ENCODE measurements at regions not wholly inside any gene's neighbourhood (a gene's known extent, or its start where the extent isn't known, plus 50 kb on each side); places are given as distances from the start of the nearest gene placed in this dataset.

GRCh38 chr15:98480844-98481243 is 167.5 kb upstream of the IGF1R start:
- intact Hi-C loops (cut with micrococcal nuclease), result no loop called here
- no peak for TF ChIP-seq CTCF (IDR thresholded peaks at IDR 0.05; ENCODE audit: unreplicated experiment)
- Mint-ChIP-seq H3K36me3 (ENCODE audit: insufficient read depth, unreplicated experiment) (no peaks in the 10 kb centered on the region), H3K27me3 (ENCODE audit: insufficient read depth, unreplicated experiment) (no peaks in the 10 kb centered on the region), H3K27ac (ENCODE audit: low read depth, unreplicated experiment) (no peak overlapping the region), H3K4me1 (ENCODE audit: insufficient read depth, unreplicated experiment) (no peaks in the 10 kb centered on the region), H3K9me3 (ENCODE audit: unreplicated experiment) (peaks cover 19% of the 10 kb centered on the region), H3K4me3 (ENCODE audit: unreplicated experiment) (no peak overlapping the region)
- no peak for DNase-seq (ENCODE audit: unreplicated experiment)
- no TSS peak for BruUV-seq (replicated peaks)
- ChIA-PET CTCF (no interaction called here), POLR2A (interaction anchor here (0.7 kb wide), 1 partner anchor 25 kb away, joined by 3 read pairs; no protein-coding TSS in a partner anchor)

- ChIA-PET CTCF (interaction anchor here (1.0 kb wide), 1 partner anchor 42 kb away, joined by 6 read pairs; no protein-coding TSS in a partner anchor), POLR2A (no interaction called here)
- no peak for DNase-seq (ENCODE audit: unreplicated experiment)
- TF ChIP-seq CTCF (IDR thresholded peaks at IDR 0.05; ENCODE audit: unreplicated experiment), result no peak
- H3K4me3 Mint-ChIP-seq (ENCODE audit: unreplicated experiment), result no peak overlapping the region
- BruUV-seq (replicated peaks), result no TSS peak
- no peak overlapping the region for H3K27ac Mint-ChIP-seq (ENCODE audit: low read depth, unreplicated experiment)
- H3K9me3 Mint-ChIP-seq (ENCODE audit: unreplicated experiment), result peaks cover 4% of the 10 kb centered on the region
- no peaks in the 10 kb centered on the region for H3K27me3 Mint-ChIP-seq (ENCODE audit: insufficient read depth, unreplicated experiment)
- intact Hi-C loops (cut with micrococcal nuclease), result no loop called here
- H3K36me3 Mint-ChIP-seq (ENCODE audit: insufficient read depth, unreplicated experiment), result no peaks in the 10 kb centered on the region
- H3K4me1 Mint-ChIP-seq (ENCODE audit: insufficient read depth, unreplicated experiment), result no peaks in the 10 kb centered on the region
Measured at GRCh38 chr15:98483575-98484130, 164.7 kb upstream of the IGF1R start.

- H3K4me1 Mint-ChIP-seq (ENCODE audit: insufficient read depth, unreplicated experiment), result no peaks in the 10 kb centered on the region
- no peak overlapping the region for H3K27ac Mint-ChIP-seq (ENCODE audit: low read depth, unreplicated experiment)
- H3K36me3 Mint-ChIP-seq (ENCODE audit: insufficient read depth, unreplicated experiment), result no peaks in the 10 kb centered on the region
- CTCF ChIA-PET, result no interaction called here
- peaks cover 4% of the 10 kb centered on the region for H3K9me3 Mint-ChIP-seq (ENCODE audit: unreplicated experiment)
- intact Hi-C loops (cut with micrococcal nuclease), result no loop called here
- no peak overlapping the region for H3K4me3 Mint-ChIP-seq (ENCODE audit: unreplicated experiment)
- no peak for TF ChIP-seq CTCF (IDR thresholded peaks at IDR 0.05; ENCODE audit: unreplicated experiment)
- H3K27me3 Mint-ChIP-seq (ENCODE audit: insufficient read depth, unreplicated experiment), result no peaks in the 10 kb centered on the region
- POLR2A ChIA-PET, result no interaction called here
- no TSS peak for BruUV-seq (replicated peaks)
- DNase-seq (ENCODE audit: unreplicated experiment), result no peak
Measured at GRCh38 chr15:98484914-98485313, 163.4 kb upstream of the IGF1R start.

- no TSS peak for BruUV-seq (replicated peaks)
- Mint-ChIP-seq H3K9me3 (ENCODE audit: unreplicated experiment) (peaks cover 4% of the 10 kb centered on the region), H3K36me3 (ENCODE audit: insufficient read depth, unreplicated experiment) (no peaks in the 10 kb centered on the region), H3K27ac (ENCODE audit: low read depth, unreplicated experiment) (no peak overlapping the region), H3K4me1 (ENCODE audit: insufficient read depth, unreplicated experiment) (no peaks in the 10 kb centered on the region), H3K27me3 (ENCODE audit: insufficient read depth, unreplicated experiment) (no peaks in the 10 kb centered on the region), H3K4me3 (ENCODE audit: unreplicated experiment) (no peak overlapping the region)
- no peak for TF ChIP-seq CTCF (IDR thresholded peaks at IDR 0.05; ENCODE audit: unreplicated experiment)
- DNase-seq (ENCODE audit: unreplicated experiment), result no peak
- intact Hi-C loops (cut with micrococcal nuclease), result no loop called here
- ChIA-PET POLR2A (no interaction called here), CTCF (no interaction called here)
Measured at GRCh38 chr15:98485451-98485850, 162.9 kb upstream of the IGF1R start.
